SK-N-SH (cell line): ENCODE measurements at regions not wholly inside any gene's neighbourhood (a gene's known extent, or its start where the extent isn't known, plus 50 kb on each side); places are given as distances from the start of the nearest gene placed in this dataset.

Experiments used
- CTCF ChIP-seq: fragments of 200-600 bp; sonication (generic); IDR thresholded peaks from 2 replicates; pipeline ENCODE4 v1.6.1; 2017; ENCODE audit warnings: antibody characterized with exemption, mild to moderate bottlenecking, moderate library complexity
- FOXM1 ChIP-seq: IDR thresholded peaks from 2 replicates; pipeline ENCODE4 v1.4.0; 2012; ENCODE audit warnings: low read depth, mild to moderate bottlenecking
- REST ChIP-seq: IDR thresholded peaks from 2 replicates; pipeline ENCODE4 v1.6.1; 2012; ENCODE audit warnings: mild to moderate bottlenecking, low read depth, low read length, moderate library complexity
- TAF1 ChIP-seq: IDR thresholded peaks from 2 replicates; pipeline ENCODE4 v1.6.1; 2012; ENCODE audit warnings: low read depth, mild to moderate bottlenecking, low read length, moderate library complexity, borderline replicate concordance
- USF2 ChIP-seq: fragments of 150-350 bp; IDR thresholded peaks from 2 replicates; pipeline ENCODE4 v1.6.1; 2017; ENCODE audit warnings: antibody characterized with exemption, low read length, low read depth, borderline replicate concordance

- TF ChIP-seq TAF1 = no peak
- no peak for TF ChIP-seq CTCF
- TF ChIP-seq FOXM1 = no peak
- no peak for TF ChIP-seq REST
- no peak for TF ChIP-seq USF2
Observed at GRCh38 chr9:8207596-8207995, 408.0 kb upstream of the DMAC1 start.
